ENCODE measurements at regions not wholly inside any gene's neighbourhood (a gene's known extent, or its start where the extent isn't known, plus 50 kb on each side); places are given as distances from the start of the nearest gene placed in this dataset.
"Not testable (repeated sequence)": the region's sequence is repeated elsewhere in the genome, so short reads cannot be mapped to it uniquely, and the experiment has no call there.

DNA sequence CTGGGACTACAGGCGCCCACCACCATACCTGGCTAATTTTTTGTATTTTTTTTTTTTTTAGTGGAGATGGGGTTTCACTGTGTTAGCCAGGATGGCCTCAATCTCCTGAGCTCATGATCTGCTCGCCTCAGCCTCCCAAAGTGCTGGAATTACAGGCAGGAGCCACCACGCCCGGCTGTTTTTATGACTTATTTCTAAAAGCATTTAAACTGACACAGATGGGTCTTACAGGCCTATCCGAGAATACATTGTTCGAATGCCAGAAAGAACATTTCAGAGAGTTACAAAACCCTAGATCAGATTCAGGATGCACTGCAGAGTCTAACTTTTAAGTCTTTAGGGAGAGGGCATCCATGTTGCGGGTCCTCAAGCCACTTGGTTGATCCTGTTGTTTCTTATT lies 234.7 kb upstream of the MAF start:
- peaks cover 20% of the 10 kb centered on the region for H3K27me3 ChIP-seq (replicated peaks; ENCODE audit: insufficient read depth, low read depth, low read length, poor library complexity)
- ChIA-PET POLR2A (ENCODE audit: low non-redundant PET) (no interaction called here), CTCF (no interaction called here)
- no peak for DNase-seq (ENCODE audit: low spot score)
- TF ChIP-seq, protein P1, sequence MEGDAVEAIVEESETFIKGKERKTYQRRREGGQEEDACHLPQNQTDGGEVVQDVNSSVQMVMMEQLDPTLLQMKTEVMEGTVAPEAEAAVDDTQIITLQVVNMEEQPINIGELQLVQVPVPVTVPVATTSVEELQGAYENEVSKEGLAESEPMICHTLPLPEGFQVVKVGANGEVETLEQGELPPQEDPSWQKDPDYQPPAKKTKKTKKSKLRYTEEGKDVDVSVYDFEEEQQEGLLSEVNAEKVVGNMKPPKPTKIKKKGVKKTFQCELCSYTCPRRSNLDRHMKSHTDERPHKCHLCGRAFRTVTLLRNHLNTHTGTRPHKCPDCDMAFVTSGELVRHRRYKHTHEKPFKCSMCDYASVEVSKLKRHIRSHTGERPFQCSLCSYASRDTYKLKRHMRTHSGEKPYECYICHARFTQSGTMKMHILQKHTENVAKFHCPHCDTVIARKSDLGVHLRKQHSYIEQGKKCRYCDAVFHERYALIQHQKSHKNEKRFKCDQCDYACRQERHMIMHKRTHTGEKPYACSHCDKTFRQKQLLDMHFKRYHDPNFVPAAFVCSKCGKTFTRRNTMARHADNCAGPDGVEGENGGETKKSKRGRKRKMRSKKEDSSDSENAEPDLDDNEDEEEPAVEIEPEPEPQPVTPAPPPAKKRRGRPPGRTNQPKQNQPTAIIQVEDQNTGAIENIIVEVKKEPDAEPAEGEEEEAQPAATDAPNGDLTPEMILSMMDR (conservative IDR thresholded peaks at IDR 0.05; ENCODE audit: low read depth, low read length), result no peak
- TF ChIP-seq EZH2 (IDR thresholded peaks at IDR 0.05; ENCODE audit: borderline replicate concordance, low read depth, low read length, poor library complexity, severe bottlenecking), result no peak
- H3K27ac ChIP-seq (ENCODE audit: low read depth, low read length, poor library complexity, severe bottlenecking), result no peak overlapping the region
- no peak overlapping the region for H3K4me3 ChIP-seq (ENCODE audit: low read depth, low read length, poor library complexity, severe bottlenecking)
- no peaks in the 10 kb centered on the region for H3K4me1 ChIP-seq (ENCODE audit: insufficient read depth, low read length, poor library complexity, severe bottlenecking)
- H3K36me3 ChIP-seq (ENCODE audit: insufficient read depth, low read length, poor library complexity, severe bottlenecking), result no peaks in the 10 kb centered on the region
- no peaks in the 10 kb centered on the region for H3K9me3 ChIP-seq (ENCODE audit: low read depth, low read length, poor library complexity, severe bottlenecking)
- intact Hi-C loops (cut with micrococcal nuclease; ENCODE audit: unreplicated experiment), result no loop called here
- no TSS peak for BruUV-seq (replicated peaks)

DNA sequence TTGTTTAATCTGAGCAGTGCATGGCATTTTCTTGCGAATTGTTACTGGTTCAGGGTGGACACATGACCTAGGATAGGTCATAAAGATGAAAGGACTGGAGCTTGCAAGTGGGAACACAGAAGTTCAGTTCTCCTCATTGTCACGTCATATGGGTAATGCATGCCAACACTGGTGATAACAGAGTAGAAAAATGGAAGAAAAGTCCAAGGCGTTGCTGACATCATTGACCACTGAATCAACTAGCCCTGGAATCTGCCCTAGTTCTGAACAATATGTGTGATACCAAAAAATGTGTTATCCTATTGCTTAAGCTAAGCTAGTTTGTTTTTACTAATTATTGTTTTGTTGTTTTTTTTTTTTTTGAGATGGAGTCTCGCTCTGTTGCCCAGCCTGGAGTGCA lies 234.2 kb upstream of the MAF start:
- H3K36me3 ChIP-seq (ENCODE audit: insufficient read depth, low read length, poor library complexity, severe bottlenecking), result no peaks in the 10 kb centered on the region
- TF ChIP-seq, protein P1 (conservative IDR thresholded peaks at IDR 0.05; ENCODE audit: low read depth, low read length), result no peak
- TF ChIP-seq EZH2 (IDR thresholded peaks at IDR 0.05; ENCODE audit: borderline replicate concordance, low read depth, low read length, poor library complexity, severe bottlenecking), result no peak
- POLR2A ChIA-PET (ENCODE audit: low non-redundant PET), result no interaction called here
- no peak overlapping the region for H3K4me3 ChIP-seq (ENCODE audit: low read depth, low read length, poor library complexity, severe bottlenecking)
- no peak for DNase-seq (ENCODE audit: low spot score)
- H3K27me3 ChIP-seq (replicated peaks; ENCODE audit: insufficient read depth, low read depth, low read length, poor library complexity), result peaks cover 15% of the 10 kb centered on the region
- intact Hi-C loops (cut with micrococcal nuclease; ENCODE audit: unreplicated experiment), result no loop called here
- no peak overlapping the region for H3K27ac ChIP-seq (ENCODE audit: low read depth, low read length, poor library complexity, severe bottlenecking)
- CTCF ChIA-PET, result no interaction called here
- no TSS peak for BruUV-seq (replicated peaks)
- H3K4me1 ChIP-seq (ENCODE audit: insufficient read depth, low read length, poor library complexity, severe bottlenecking), result no peaks in the 10 kb centered on the region
- no peaks in the 10 kb centered on the region for H3K9me3 ChIP-seq (ENCODE audit: low read depth, low read length, poor library complexity, severe bottlenecking)

DNA sequence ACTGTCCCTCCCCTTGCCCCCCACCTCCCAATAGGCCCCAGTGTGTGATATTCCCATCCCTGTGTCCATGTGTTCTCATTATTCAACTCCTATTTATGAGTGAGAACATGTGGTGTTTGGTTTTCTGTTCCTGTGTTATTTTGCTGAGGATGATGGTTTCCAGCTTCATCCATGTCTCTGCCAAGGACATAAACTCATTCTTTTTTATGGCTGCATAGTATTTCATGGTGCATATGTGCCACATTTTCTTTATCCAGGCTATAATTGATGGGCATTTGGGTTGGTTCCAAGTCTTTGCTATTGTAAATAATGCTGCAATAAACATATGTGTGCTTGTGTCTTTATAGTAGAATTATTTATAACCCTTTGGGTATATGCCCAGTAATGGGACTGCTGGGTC lies 233.5 kb upstream of the MAF start:
- H3K27ac ChIP-seq (ENCODE audit: low read depth, low read length, poor library complexity, severe bottlenecking); DNase-seq (ENCODE audit: low spot score); H3K4me3 ChIP-seq (ENCODE audit: low read depth, low read length, poor library complexity, severe bottlenecking); H3K4me1 ChIP-seq (ENCODE audit: insufficient read depth, low read length, poor library complexity, severe bottlenecking); H3K36me3 ChIP-seq (ENCODE audit: insufficient read depth, low read length, poor library complexity, severe bottlenecking); BruUV-seq (replicated peaks); H3K9me3 ChIP-seq (ENCODE audit: low read depth, low read length, poor library complexity, severe bottlenecking); CTCF ChIA-PET; intact Hi-C loops (cut with micrococcal nuclease; ENCODE audit: unreplicated experiment); POLR2A ChIA-PET (ENCODE audit: low non-redundant PET): not testable (repeated sequence)
- peaks cover 13% of the 10 kb centered on the region for H3K27me3 ChIP-seq (replicated peaks; ENCODE audit: insufficient read depth, low read depth, low read length, poor library complexity)

GRCh38 chr16:79833559-79833958 lies 233.0 kb upstream of the MAF start:
- H3K36me3 ChIP-seq (ENCODE audit: insufficient read depth, low read length, poor library complexity, severe bottlenecking), result no peaks in the 10 kb centered on the region
- no peaks in the 10 kb centered on the region for H3K4me1 ChIP-seq (ENCODE audit: insufficient read depth, low read length, poor library complexity, severe bottlenecking)
- no TSS peak for BruUV-seq (replicated peaks)
- CTCF ChIA-PET, result no interaction called here
- H3K27ac ChIP-seq (ENCODE audit: low read depth, low read length, poor library complexity, severe bottlenecking), result no peak overlapping the region
- POLR2A ChIA-PET (ENCODE audit: low non-redundant PET), result no interaction called here
- no peak for DNase-seq (ENCODE audit: low spot score)
- H3K4me3 ChIP-seq (ENCODE audit: low read depth, low read length, poor library complexity, severe bottlenecking), result no peak overlapping the region
- H3K27me3 ChIP-seq (replicated peaks; ENCODE audit: insufficient read depth, low read depth, low read length, poor library complexity), result peaks cover 8% of the 10 kb centered on the region
- TF ChIP-seq, protein P1 (conservative IDR thresholded peaks at IDR 0.05; ENCODE audit: low read depth, low read length), result no peak
- no peak for TF ChIP-seq EZH2 (IDR thresholded peaks at IDR 0.05; ENCODE audit: borderline replicate concordance, low read depth, low read length, poor library complexity, severe bottlenecking)
- intact Hi-C loops (cut with micrococcal nuclease; ENCODE audit: unreplicated experiment), result no loop called here
- H3K9me3 ChIP-seq (ENCODE audit: low read depth, low read length, poor library complexity, severe bottlenecking), result no peaks in the 10 kb centered on the region
